ENCODE measurements at regions not wholly inside any gene's neighbourhood (a gene's known extent, or its start where the extent isn't known, plus 50 kb on each side); places are given as distances from the start of the nearest gene placed in this dataset.

GRCh38 chr12:75635606-75636444, 124.4 kb upstream of the KRR1 start:
- DNase-seq (ENCODE audit: low spot score) (peak; percentile 97), FAIRE-seq (peak; percentile 66), ATAC-seq (peak; percentile 98)
- in situ Hi-C loops (cut with HindIII; ENCODE audit: extremely low pct_ligation_motif_present, low pct_unique_long_range_greater_than_20kb), result no loop called here
- no peaks in the 10 kb centered on the region for H3K79me2 ChIP-seq (ENCODE audit: insufficient read depth, low read length)
- peaks cover 57% of the 10 kb centered on the region for H3K4me1 ChIP-seq (ENCODE audit: insufficient read depth, low read length)
- no peak overlapping the region for H3K4me3 ChIP-seq (replicated peaks in 1 of 3; ENCODE audit: insufficient read depth in 1 of 3, low read depth in 2 of 3, low read length in 3 of 3)
- no peak overlapping the region for H2AFZ ChIP-seq (ENCODE audit: low read length)
- intact Hi-C loops (cut with micrococcal nuclease; ENCODE audit: unreplicated experiment), result loop anchor here (1.0 to 5.0 kb wide), 2 partner anchors 30 to 76 kb away; no protein-coding TSS in a partner anchor
- H3K9ac ChIP-seq (ENCODE audit: insufficient read depth, low read depth, low read length), result peak overlapping the region; percentile 4; the same call in 1 of the 2 replicates
- POLR2A ChIA-PET, result interaction anchor here (1.0 to 1.7 kb wide), 4 partner anchors 12 to 396 kb away, joined by 3 to 10 read pairs (median 6); partner anchors contain the start of gene PHLDA1
- peak overlapping the region; percentile 14; the same call in 1 of the 2 replicates for H3K4me2 ChIP-seq (ENCODE audit: low read depth, low read length)
- peak overlapping the region; percentile 66 for H3K27ac ChIP-seq (ENCODE audit: extremely low read length, insufficient read depth, low read length)
- CTCF ChIA-PET (ENCODE audit: low intra/inter-chr PET ratio, low total read pairs), result no interaction called here
- no peaks in the 10 kb centered on the region for H3K9me3 ChIP-seq (ENCODE audit: low read length)
- H3K36me3 ChIP-seq (replicated peaks in 1 of 2; ENCODE audit: control insufficient read depth in 1 of 2, insufficient read depth in 2 of 2, low read length in 2 of 2), result no peaks in the 10 kb centered on the region
- H4K20me1 ChIP-seq (ENCODE audit: insufficient read depth, low read length), result no peaks in the 10 kb centered on the region
- no peaks in the 10 kb centered on the region for H3K27me3 ChIP-seq (ENCODE audit: control insufficient read depth in 1 of 2, insufficient read depth in 2 of 2, low read length in 2 of 2)
- no TSS peak for BruUV-seq (replicated peaks)
- 18% methylated on average over 6 of the region's 6 CpGs for WGBS (ENCODE audit: low lambda C conversion rate)
- peak; percentile 91 for TF ChIP-seq FOXA3 (CRISPR knock-in tag; IDR thresholded peaks at IDR 0.05)
- 0 out of 2 replicates have a peak, but pooled peaks have one; percentile 21 for TF ChIP-seq ZNF580 (CRISPR knock-in tag; IDR thresholded peaks at IDR 0.05; ENCODE audit: borderline replicate concordance, low read depth)
- no peak for TF ChIP-seq ZNF343 (CRISPR knock-in tag; IDR thresholded peaks at IDR 0.05)
- no peak for TF ChIP-seq GATAD1 (CRISPR knock-in tag; IDR thresholded peaks at IDR 0.05)
- TF ChIP-seq MLXIP (CRISPR knock-in tag; IDR thresholded peaks at IDR 0.05; ENCODE audit: borderline replicate concordance), result no peak
- no peak for TF ChIP-seq CAMTA2 (CRISPR knock-in tag; IDR thresholded peaks at IDR 0.05; ENCODE audit: borderline replicate concordance)
- no peak for TF ChIP-seq SRF (IDR thresholded peaks at IDR 0.05; ENCODE audit: low read depth, low read length)
- no peak for TF ChIP-seq ZNF160 (CRISPR knock-in tag; IDR thresholded peaks at IDR 0.05)
- TF ChIP-seq ZNF672 (CRISPR knock-in tag; IDR thresholded peaks at IDR 0.05), result no peak
- no peak for TF ChIP-seq ZNF264 (CRISPR knock-in tag; IDR thresholded peaks at IDR 0.05)
- TF ChIP-seq ZNF234 (CRISPR knock-in tag; conservative IDR thresholded peaks at IDR 0.05), result no peak
- TF ChIP-seq POLR2AphosphoS5 (IDR thresholded peaks at IDR 0.05; ENCODE audit: low read depth, low read length), result no peak
- TF ChIP-seq TIGD3 (CRISPR knock-in tag; IDR thresholded peaks at IDR 0.05; ENCODE audit: borderline replicate concordance), result no peak
- TF ChIP-seq IRF1 (CRISPR knock-in tag; IDR thresholded peaks at IDR 0.05; ENCODE audit: low read depth), result no peak
- TF ChIP-seq CHD2 (IDR thresholded peaks at IDR 0.05; ENCODE audit: low read depth, low read length), result no peak
- TF ChIP-seq ZNF335 (CRISPR knock-in tag; IDR thresholded peaks at IDR 0.05), result no peak
- TF ChIP-seq ATF2 (CRISPR knock-in tag; IDR thresholded peaks at IDR 0.05), result peak; percentile 53; the same call in 1 of the 2 replicates
